Stimulated activated naive CD4-positive, alpha-beta T cell (primary cell): ENCODE measurements at regions not wholly inside any gene's neighbourhood (a gene's known extent, or its start where the extent isn't known, plus 50 kb on each side); places are given as distances from the start of the nearest gene placed in this dataset.

ENCODE experiments used
- DNase-seq, 6 experiments: peaks; one replicate each; lab custom pipeline; 2025; lab: John Stamatoyannopoulos, UW

DNA sequence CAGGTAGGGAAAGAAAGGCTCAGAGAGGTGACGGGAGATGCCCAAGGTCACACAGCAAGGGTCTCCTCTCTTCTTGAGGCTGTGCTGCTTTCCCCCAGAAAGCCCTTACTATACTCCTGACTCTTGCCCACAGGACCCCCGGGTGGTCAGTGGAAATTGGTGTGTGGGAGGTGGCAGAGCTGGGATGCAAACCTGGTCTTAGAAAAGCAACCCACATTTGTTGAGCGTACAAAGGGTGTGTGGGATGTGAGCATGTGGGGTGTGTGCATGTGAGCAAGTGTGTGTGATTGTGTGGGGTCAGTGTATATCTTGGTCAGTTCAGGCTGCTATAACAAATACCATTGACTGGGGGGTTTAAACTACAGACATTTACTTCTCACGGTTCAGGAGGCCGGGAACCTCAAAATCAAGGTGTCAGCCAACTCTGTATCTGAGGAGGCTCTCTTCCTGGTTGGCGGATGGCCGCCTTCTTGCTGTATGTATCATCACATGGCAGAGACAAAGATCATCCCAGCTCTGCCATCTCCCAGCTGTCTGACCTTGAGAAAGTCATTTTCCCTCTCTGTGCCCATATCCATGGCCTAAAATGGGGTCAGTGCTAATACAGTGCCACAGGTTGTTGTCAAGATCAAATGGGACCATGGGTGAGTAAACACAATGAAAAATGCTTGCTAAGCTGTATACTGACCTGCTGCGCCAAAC lies 268.5 kb downstream of the PTPRU start:
- no peak for DNase-seq

DNA sequence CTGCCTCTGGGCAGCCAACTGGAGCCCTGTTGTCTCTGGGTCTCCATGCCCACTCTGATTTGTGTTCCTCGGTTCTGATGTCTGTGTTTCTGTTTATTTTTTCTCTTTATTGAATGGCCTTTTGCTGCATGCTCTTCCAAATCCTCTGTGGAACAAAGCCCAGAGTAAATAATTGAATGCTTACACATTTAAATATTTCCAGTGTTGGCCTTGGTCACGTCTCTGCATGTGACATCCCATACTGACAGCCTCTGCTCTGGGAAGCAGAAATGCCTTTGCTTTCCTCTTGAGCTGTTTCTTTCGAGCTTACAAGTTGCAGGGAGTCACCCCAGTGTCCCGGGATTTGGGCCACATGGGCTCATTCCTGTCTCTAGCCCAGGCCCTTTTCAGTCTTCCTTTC lies 267.9 kb downstream of the PTPRU start:
- no peak for DNase-seq

DNA sequence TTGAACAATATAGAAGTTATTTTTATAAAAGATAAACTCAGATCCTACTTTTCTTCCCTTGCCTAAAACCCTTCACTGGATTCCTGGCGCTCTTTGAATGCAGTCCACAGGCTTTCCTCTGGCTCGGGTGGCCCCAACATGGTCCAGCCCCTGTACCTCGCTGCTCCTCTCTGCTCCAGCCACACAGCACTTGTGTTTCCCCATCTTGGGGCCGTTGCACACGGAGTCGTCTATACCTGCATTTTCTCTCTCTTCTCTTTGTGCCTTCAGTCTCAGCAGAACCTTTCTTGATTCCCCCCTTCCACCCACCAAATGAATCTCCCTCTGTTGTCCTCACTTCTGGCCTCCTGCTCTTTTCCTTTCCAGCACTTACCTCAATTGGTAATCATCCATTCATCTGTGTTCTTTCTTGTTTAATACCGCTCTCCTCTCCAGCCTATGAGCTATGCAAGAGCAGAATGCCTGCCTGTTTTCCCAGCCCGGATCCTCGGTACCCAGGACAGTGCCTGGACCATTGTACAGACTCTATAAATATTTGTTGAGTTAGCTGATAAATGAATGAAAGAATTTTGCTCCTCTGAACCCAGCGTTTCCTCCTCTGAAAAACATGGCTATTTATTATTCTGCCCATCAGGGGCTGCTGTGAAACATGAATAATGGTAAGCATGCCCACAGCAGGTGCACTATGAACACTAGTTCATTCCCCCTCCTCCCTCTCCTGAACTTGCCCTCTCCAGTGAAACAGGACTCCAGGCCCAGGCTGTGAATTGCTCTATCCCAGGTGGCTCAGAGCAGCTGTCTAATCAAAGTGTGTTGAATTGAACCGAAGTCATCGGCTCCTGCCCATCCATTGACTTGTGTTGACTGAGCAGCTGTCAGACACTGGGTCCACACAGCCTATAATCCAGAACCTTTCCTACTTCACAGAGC lies 266.9 kb downstream of the PTPRU start:
- DNase-seq = no peak

DNA sequence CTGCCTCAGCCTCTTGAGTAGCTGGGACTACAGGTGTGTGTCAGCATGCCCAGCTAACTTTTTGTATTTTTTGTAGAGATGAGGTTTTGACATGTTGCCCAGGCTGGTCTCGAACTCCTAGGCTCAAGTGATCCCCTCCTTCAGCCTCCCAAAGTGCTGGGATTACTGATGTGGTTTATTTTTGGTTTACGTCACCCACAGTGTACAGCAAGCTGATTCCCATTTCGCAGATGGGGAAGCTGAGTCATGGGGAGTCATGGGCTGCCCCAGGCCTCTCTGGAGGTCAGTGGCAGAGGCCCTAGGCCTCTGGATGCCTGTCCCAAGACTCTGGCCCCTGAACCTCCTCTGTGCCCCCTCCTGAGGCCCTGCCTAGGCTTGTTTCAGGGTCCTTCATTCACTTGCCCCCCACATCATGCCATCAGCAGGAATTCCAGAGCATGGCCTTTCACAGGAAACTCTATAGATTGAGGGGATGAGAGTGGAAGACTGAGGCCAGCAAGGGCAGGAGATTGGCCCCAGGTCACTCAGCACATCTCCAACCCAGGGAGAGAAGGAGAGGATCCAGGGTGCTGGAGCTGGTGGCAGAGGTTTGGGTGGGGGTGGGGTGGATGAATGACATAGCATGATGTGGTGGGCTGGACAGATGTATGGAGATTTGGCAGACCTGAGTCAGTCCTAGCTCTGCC lies 266.0 kb downstream of the PTPRU start:
- DNase-seq = no peak

DNA sequence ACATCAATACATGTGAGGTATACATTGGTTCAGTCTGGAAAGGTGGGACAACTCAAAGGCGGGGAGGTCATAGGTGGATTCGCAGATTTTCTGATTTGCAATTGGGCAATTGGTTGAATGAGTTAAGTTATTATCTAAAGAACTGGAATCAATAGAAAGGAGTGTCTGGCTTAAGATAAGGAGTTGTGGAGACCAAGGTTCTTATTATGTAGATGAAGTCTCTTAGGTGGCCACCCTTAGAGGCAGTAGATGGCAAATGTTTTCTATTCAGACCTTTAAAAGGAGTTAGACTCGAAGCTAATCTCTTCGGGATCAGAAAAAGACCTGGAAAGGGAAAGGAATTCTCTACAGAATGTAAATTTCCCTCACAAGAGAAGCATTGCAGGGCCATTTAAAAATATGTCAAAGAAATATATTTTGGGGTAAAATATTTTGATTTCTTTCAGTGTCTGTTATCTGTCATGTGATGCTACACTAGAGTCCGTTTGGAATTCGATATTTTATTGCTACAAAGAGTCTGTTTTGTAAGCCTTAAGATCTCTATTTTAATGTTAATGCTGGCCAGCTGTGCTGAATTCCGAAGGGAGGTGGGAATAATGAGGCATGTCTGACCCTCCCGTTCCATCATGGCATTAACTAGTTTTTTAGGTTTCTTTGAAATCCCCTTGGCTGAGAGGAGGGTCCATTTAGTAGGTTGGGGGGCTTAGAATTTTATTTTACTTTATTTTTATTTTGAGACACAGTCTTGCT lies 265.1 kb downstream of the PTPRU start:
- no peak for DNase-seq

DNA sequence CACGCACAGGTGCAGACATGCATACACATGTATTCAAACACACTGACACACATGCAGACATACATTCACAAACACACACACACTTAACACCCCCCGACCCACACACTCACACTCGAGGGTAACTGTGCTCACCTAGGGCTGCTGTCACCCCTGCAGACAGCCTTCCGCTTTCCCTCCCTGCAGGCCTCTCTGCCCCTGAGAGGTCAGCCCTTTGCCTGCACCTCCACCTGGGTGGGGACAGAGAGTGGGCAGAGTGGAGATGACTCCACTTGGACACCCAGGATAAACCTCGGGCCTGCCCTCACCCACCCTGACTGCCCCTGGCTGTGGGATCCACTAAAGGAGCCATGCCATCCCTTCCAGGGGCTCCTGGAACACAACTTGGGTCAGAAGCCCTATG lies 264.3 kb downstream of the PTPRU start:
- DNase-seq = no peak

DNA sequence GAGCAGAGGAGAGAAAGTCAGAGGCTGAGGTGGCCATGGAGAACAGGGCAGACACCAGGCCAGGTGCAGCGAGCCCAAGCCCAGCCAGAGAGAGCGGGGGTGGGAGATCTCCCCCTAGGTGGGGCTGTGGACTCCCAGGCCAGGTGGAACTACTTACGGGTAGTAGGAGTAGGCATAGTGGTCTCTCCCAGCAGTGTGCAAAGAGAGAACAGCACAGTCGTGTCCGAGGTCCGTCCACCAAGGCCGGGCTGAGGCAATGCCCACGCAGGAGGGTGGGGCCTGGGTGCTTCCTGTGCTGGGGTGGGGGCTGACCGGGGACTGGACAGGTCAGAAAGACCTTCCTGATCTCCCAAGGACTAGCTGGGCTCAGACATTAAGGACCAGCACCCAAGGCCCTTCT lies 263.7 kb downstream of the PTPRU start:
- no peak for DNase-seq

DNA sequence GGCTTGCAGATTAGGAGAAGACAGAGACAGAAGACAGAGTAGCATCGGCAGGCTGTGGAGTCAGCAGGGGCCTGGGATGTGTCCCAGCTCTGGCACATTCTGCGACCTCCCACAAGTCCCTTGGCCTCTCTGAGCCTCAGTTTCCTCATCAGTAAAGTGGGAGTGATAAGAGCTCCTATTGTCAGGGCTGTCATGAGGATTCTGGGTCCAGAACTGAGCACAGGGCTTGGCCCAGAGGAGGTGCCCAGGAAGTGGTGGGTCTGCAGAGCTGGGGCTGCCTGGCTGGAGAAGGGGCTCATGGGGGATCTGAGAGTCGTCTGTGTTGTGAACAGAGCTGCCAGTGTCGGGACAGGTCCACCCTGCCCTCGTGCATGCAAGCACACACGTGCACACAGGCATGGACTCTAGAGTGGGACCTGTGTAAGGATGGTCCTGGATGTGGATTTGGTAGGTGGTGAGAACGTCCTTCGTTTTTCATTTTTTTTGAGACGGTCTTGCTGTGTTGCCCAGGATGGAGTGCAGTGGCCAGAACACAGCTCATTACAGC lies 262.9 kb downstream of the PTPRU start:
- no peak for DNase-seq

DNA sequence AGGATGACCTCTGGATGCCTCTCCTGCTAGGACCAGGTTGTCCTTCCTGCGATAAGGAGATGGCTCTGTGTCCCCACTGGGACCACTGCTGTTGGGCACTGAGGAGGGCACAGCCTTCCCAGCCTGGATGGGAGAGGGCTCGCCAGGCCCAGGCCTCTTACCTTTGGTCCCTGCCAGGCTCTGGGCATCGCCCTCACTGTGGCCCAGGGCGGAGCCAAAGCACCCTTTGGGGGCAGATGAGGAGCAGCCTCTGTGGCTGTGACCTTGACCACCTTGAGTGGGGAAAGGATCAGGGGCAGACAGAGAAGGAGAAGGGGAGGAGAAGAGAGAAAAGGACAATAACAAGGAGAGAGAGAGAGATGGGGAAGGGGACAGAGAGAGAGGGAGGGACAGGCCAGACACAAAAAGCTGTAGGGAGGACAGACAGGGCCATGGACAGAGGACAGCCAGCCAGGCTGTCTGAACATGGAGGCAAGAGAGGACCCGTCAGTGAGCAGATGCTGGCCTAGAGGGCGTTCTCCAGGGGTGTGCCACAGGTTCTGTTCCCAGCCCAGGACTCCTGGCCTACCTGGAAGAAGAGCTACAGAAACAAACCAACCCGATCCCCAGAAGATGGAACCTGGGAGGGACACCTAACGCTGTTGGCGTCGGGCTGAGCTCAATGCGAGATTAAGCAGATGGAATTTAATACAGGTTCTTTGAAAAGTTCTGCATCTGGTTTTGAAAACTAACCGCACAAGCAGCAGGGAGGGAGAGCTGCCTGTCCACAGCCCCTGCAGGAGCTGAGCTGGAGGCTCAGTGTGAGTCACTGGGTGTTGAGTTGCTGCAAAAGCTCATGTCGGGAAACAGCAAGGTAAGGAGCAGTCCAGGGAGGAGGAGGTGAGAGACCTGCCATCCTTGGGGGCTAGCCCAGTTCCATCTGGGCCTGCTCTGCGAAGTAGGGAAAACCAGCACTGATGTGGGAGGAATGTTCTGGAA lies 262.1 kb downstream of the PTPRU start:
- DNase-seq = no peak

DNA sequence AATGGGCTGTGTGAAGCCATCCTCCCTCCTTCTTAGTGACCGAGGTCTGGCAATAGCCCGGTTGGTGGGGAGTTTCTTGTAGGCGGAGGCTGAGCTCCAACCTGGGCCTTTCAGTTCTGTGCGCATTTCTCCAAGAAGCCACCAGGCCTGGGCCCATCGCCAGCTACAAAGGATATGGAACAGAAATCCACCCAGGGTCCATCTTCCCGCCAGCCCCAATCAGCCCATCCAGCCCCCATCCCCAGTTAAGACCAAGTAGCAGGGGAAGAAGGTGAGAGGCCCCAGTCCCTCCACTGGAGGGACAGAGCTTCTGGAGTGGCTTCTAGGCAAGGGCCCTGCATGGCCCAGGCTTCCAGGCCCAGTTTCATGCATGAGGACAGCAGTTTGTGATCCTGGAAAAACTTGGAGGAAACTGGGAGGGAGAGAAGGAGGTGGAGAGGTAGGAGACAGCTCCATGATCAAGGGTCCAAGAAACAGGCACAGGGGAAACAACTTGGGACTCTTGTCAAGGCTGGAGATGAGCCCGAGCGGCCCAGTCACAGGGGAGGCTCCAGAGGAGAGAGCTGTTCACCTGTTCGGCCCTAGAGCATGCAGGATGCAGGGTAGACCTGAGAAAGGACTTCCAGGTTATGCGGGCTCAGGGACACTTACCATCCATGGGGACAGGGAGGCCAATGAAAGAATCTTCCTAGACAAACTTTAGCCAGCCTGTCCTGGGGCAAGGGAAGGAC lies 261.2 kb downstream of the PTPRU start:
- DNase-seq = no peak

DNA sequence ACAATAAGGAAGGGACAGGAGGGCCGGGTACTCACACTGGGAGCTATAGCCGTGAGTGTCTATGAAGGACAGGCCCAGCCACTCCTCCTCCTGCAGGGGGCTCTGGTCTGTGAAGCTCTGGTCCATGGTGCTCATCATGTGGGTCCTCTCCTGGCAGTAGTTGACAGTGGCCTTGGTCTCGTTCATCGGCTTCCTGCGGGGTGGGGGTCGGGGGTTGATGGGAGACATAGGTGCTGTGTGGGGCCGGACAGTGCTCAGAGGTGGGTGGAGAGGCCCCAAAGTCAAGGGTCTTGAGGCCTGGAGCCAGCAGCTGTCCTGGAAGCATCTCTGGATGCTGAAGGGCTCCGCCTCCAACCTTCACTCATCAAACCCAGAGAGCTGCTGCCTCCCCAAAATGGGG lies 260.4 kb downstream of the PTPRU start:
- DNase-seq = no peak

DNA sequence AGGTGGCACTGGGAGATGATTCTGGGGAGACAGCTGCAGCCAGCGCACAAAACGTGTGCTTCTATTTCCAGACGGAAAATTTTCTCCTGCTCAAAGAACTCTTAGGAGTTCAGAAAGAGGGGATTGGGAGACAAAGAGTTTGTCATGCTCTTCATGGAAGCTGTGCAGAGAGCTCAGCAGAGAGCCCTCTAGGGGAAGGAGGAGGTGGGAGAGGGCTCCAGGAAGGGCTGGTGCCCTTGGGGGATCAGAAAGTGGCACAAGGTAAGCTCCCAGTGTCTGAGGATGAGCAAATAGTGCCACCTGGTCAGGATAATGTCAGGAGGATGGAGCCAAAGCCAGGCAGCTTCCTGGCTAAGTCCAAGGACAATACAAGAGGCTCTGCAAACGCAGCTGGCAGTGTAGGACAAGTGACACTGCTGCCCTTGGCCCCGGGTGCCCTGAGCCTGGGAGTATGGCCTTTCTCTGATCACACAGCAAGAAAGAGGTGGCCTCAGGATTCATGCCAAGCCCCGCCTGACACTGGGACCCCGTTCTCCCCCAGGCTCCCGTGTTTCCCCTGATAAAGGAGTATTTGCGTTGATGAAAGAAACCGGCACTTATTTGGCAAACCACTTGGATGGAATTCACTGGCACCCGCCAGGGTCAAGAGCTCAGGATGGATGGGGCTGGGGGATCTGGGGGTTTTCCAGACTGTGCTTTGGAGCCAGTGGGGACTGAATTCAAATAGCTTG lies 254.0 kb downstream of the PTPRU start:
- no peak for DNase-seq

DNA sequence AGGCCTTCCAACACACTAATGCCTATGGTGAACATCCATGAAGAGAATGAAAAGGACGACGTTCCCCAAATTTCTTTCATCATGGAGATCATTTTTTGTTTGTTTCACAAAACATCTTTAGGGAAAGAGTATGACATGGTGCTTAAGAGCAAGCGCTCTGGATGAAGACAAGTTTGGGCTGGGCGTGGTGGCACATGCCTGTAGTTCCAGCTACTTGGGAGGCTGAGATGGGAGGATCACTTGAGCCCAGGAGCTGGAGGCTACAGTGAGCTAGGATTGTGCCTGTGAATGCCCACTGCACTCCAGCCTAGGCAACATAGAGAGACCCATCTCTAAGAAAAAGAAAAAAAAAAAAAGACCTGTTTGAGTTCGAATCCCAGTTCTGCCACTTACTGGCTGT lies 253.1 kb downstream of the PTPRU start:
- DNase-seq = no peak

DNA sequence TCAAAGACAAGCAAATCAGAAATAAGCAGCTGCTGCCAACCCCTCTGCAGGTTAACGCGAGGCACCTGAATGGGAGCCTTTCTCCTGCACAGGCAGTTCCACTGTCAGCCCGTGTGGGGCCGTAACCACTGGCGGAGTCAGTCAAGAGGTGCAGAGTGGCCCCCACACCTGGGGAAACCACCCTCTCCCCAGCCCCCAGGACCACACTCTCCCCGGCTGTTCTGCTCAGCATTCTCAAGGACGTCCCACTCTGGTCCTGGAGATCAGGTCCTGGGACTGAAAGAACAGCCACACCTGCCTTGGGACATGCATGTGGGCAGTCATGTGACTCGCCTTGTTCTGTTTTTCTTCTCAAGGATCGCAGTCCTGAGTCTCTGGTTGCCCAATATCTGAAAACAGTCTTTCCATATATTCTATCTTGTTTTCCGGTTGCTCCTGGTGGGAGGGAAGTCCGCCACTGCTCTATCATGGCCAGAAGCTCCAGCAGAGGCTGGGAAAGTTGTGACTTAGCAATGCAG lies 252.5 kb downstream of the PTPRU start:
- DNase-seq = no peak

DNA sequence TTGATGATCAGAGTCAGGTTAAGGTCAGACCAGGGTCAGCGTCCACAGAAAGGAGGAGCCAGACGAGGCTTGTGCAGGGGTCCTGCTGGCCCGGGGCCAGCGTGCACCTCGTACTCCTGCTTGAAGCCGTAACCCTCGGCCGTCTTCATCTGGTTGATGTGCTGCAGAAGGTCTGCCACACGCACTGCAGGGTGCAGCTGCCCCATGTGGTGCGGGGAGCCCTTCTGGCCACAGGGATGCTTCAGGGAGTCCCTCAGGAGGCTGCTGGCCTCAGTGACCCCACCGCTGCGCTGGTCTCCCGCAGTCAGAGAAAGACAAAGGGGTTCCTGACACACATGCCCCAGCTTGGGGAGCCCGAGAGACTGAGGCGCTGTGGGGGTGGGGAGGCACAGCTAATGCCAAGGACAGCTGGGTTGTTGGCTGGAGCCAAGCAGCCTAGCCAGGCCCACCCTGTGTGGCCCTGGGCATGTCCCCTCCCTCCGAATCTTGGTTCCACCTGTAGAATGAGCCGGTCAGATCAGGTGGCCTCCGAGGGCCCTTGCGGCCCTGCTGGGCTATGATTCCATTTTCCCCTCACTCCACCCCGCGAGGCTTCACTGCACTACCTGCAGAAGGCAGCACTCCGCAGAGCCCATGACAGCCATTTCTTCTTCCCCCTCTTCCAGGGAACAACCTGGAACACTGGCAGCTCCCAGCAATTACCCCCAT lies 251.9 kb downstream of the PTPRU start:
- no peak for DNase-seq

DNA sequence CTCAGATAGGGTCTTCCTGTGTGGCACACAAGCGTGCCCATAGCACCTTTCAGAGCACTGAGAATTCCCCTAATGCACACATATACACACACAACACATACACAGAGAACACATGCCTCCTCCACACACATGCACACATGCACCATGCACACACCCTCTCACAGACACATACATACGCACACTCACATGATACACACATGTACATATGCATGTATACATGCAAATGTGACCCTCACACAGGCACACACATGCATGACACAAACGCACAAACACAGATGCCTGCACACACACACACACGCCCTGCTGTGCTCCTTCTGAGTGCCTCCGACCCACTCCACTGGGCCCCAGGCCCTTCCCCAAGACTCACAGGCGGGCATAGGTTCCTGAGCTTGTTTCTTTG lies 251.0 kb downstream of the PTPRU start:
- DNase-seq = no peak

DNA sequence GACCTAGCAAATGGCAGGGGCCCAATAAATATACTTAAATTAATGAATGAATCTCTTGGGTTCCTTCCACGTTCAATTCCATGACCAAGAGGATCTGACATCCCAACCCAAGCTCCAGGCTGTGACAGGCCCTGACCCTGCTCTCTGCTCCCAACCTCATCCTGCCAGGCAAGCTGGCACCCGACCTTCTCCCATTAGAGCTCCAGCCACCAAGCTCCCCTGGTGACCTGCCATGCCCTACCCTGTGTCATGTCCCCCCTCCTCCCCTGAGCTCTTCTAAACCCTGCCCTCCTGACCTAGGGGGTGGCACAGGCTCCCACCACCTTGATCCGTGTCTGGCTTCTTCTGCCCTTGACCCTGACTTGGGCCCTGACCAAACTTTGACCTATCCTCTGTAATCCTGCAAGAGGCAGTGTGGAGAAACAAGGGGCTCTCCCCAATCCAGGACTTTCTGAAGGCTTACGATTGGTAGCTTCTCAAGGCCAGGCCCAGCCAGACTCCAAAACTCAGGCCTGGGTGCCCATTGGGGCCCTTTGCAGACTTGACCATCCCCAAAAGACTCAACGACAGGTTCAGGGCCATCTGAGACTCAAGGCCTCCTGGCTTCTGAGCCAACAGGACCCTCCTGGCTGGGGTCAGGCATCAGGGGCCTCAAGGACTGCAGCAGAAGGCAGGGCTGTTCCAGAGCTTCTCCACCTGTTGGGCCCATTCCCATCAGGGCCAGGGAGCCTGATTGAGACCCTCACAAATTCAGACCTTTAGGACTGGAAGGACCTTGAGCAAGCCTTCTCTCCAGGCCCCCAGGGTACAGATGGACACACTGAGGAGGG lies 249.0 kb downstream of the PTPRU start:
- DNase-seq = no peak
